ENCODE measurements at regions not wholly inside any gene's neighbourhood (a gene's known extent, or its start where the extent isn't known, plus 50 kb on each side); places are given as distances from the start of the nearest gene placed in this dataset.

DNA sequence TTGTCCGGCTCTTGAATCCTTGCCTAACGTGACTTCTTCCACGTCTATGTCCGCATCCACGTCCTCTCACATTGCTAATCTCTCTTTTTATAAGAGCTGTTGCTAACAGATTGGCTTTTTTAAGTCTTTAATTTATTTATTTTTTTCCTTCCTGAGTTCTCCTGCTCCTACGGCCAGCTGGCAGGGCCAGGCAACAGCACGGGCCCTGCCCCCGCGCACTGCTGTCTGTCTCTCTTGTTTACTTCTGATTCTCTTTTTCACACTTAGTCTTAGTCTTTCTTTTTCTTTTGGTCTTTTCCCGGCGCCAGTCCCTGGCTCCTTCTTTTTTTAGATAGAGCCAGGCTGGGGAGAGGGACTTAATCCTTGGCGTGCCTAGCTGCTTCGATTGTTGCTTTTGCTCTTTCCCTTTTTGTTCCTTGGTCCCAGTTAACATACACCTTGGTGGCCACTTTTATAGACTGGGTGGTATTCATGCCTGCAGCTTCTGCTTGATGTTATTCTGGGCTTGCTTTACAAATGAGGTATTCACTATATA is 53.2 kb upstream of the RBMX start:
- Histone ChIP-seq H3K4me1 (ENCODE audit: control insufficient read depth, insufficient read depth, low read length) (no peaks in the 10 kb centered on the region), H3K27ac (ENCODE audit: low read depth, low read length) (no peak overlapping the region), H3K27me3 (ENCODE audit: control insufficient read depth, insufficient read depth, low read length, poor library complexity, severe bottlenecking) (no peaks in the 10 kb centered on the region), H3K4me3 (ENCODE audit: low read length) (no peak overlapping the region), H3K9me3 (ENCODE audit: control insufficient read depth, low read length) (no peaks in the 10 kb centered on the region), H3K9ac (ENCODE audit: extremely low read depth, low read length, poor library complexity, severe bottlenecking) (no peak overlapping the region), H3K36me3 (ENCODE audit: control insufficient read depth, insufficient read depth, low read length) (no peaks in the 10 kb centered on the region)
- peaks cover 42% of the 10 kb centered on the region for H3K36me3 Mint-ChIP-seq (ENCODE audit: low read depth)
- H3K27me3 Mint-ChIP-seq (ENCODE audit: insufficient read depth) = no peaks in the 10 kb centered on the region
- H3K4me3 Mint-ChIP-seq = peak overlapping the region; percentile 2
- peaks cover 78% of the 10 kb centered on the region for H3K9me3 Mint-ChIP-seq
- H3K4me1 Mint-ChIP-seq = peaks cover 13% of the 10 kb centered on the region
- DNase-seq = no peak
- 80 to 86% methylated on average over 2 to 13 of the region's 13 CpGs for WGBS, 2 experiments (ENCODE audit: insufficient coverage in 1 of 2, insufficient read length in 1 of 2)
- H3K27ac Mint-ChIP-seq = peak overlapping the region; percentile 49
- TF ChIP-seq, protein P1, sequence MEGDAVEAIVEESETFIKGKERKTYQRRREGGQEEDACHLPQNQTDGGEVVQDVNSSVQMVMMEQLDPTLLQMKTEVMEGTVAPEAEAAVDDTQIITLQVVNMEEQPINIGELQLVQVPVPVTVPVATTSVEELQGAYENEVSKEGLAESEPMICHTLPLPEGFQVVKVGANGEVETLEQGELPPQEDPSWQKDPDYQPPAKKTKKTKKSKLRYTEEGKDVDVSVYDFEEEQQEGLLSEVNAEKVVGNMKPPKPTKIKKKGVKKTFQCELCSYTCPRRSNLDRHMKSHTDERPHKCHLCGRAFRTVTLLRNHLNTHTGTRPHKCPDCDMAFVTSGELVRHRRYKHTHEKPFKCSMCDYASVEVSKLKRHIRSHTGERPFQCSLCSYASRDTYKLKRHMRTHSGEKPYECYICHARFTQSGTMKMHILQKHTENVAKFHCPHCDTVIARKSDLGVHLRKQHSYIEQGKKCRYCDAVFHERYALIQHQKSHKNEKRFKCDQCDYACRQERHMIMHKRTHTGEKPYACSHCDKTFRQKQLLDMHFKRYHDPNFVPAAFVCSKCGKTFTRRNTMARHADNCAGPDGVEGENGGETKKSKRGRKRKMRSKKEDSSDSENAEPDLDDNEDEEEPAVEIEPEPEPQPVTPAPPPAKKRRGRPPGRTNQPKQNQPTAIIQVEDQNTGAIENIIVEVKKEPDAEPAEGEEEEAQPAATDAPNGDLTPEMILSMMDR (conservative IDR thresholded peaks at IDR 0.05) = no peak

DNA sequence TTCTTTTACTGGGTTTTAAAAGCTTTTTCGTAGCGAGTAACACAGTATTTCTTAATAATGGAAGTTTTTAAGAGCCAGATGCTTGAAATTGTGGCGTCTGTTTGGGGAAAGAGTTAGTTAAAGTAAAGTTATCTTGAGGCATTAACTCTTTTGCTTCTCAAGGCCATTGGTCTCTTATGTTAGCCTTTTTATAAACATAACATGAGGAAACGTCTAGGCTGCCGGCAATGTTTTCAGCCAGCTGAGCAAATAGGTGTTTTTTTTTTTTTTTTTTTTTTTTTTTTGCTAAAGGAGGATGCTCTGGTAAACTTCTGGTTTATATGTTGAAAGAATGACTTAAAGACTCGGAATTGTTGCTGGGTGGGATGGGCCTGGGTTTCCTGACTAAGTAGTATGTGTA is 51.1 kb upstream of the RBMX start:
- no peak overlapping the region for H3K4me3 Mint-ChIP-seq
- Histone ChIP-seq H3K9me3 (ENCODE audit: control insufficient read depth, low read length) (no peaks in the 10 kb centered on the region), H3K4me1 (ENCODE audit: control insufficient read depth, insufficient read depth, low read length) (no peaks in the 10 kb centered on the region), H3K36me3 (ENCODE audit: control insufficient read depth, insufficient read depth, low read length) (no peaks in the 10 kb centered on the region), H3K27ac (ENCODE audit: low read depth, low read length) (no peak overlapping the region), H3K9ac (ENCODE audit: extremely low read depth, low read length, poor library complexity, severe bottlenecking) (no peak overlapping the region), H3K27me3 (ENCODE audit: control insufficient read depth, insufficient read depth, low read length, poor library complexity, severe bottlenecking) (no peaks in the 10 kb centered on the region), H3K4me3 (ENCODE audit: low read length) (no peak overlapping the region)
- no peak for DNase-seq
- H3K36me3 Mint-ChIP-seq (ENCODE audit: low read depth) = peaks cover 52% of the 10 kb centered on the region
- H3K9me3 Mint-ChIP-seq = peaks cover 81% of the 10 kb centered on the region
- H3K27me3 Mint-ChIP-seq (ENCODE audit: insufficient read depth) = no peaks in the 10 kb centered on the region
- TF ChIP-seq, protein P1 (conservative IDR thresholded peaks at IDR 0.05) = no peak
- H3K4me1 Mint-ChIP-seq = peaks cover 13% of the 10 kb centered on the region
- no peak overlapping the region for H3K27ac Mint-ChIP-seq
- 100% methylated on average over 5 of the region's 6 CpGs; no CpG with 5 or more reads in 1 of the 2 experiments for WGBS, 2 experiments (ENCODE audit: insufficient coverage in 1 of 2, insufficient read length in 1 of 2)

Measured in endodermal cell (in vitro differentiated cells).